Natural killer cell (primary cell): ENCODE measurements at regions not wholly inside any gene's neighbourhood (a gene's known extent, or its start where the extent isn't known, plus 50 kb on each side); places are given as distances from the start of the nearest gene placed in this dataset.

Experiments
- ATAC-seq, 3 donors: fragments of 150-1000 bp in 2 of 3; fragments of 200-7000 bp in 1 of 3; cut with Tn5 transposase; 1 replicate in 1 of 3; 2 replicates in 2 of 3; pipeline ENCODE4 v1.10.0; 2021; ENCODE audit warnings: mild to moderate bottlenecking in 2 of 3, moderate library complexity in 2 of 3
- DNase-seq, 2 donors: peaks; one replicate each; pipeline versions ENCODE4 v3.0.0 to v3.0.0-alpha.2; 2013 to 2021; ENCODE audit warnings: mixed read lengths in 1 of 2
- H3K27ac ChIP-seq: one replicate; pipeline ENCODE4 v1.5.1; 2013; ENCODE audit warnings: mild to moderate bottlenecking, low read length
- H3K27me3 ChIP-seq: one replicate; pipeline ENCODE4 v1.6.1; 2013; ENCODE audit warnings: low read length; ENCODE audit not compliant: control insufficient read depth, insufficient read depth
- H3K36me3 ChIP-seq: one replicate; pipeline ENCODE4 v1.6.1; 2013; ENCODE audit warnings: low read length; ENCODE audit not compliant: control insufficient read depth, insufficient read depth
- H3K4me1 ChIP-seq: one replicate; pipeline ENCODE4 v1.6.1; 2013; ENCODE audit warnings: low read length; ENCODE audit not compliant: control insufficient read depth, insufficient read depth
- H3K4me3 ChIP-seq: one replicate; pipeline ENCODE4 v1.5.1; 2013; ENCODE audit warnings: low read length
- H3K9me3 ChIP-seq: one replicate; pipeline ENCODE4 v1.6.1; 2013; ENCODE audit warnings: low read length; ENCODE audit not compliant: control insufficient read depth, insufficient read depth
- H3K27ac Mint-ChIP-seq, 2 donors: one replicate each; pipeline ENCODE4 v1.8.0; 2022; ENCODE audit warnings: mild to moderate bottlenecking in 2 of 2, mixed read lengths in 2 of 2, moderate library complexity in 1 of 2
- H3K27me3 Mint-ChIP-seq, 2 donors: one replicate each; pipeline ENCODE4 v1.8.0; 2022; ENCODE audit warnings: low read depth in 2 of 2, mixed read lengths in 2 of 2
- H3K36me3 Mint-ChIP-seq: one replicate; pipeline ENCODE4 v1.8.0; 2022; ENCODE audit warnings: mixed read lengths
- H3K4me1 Mint-ChIP-seq, 2 donors: one replicate each; pipeline ENCODE4 v1.8.0; 2022; ENCODE audit warnings: mixed read lengths in 2 of 2
- H3K4me3 Mint-ChIP-seq: one replicate; pipeline ENCODE4 v1.8.0; 2022; ENCODE audit warnings: mild to moderate bottlenecking, moderate library complexity, mixed read lengths
- H3K9me3 Mint-ChIP-seq, 2 donors: one replicate each; pipeline ENCODE4 v1.8.0; 2022; ENCODE audit warnings: mixed read lengths in 2 of 2
- whole genome bisulfite sequencing: methylation state at CpG from one replicate; pipeline ENCODE4 v1.1.7; 2013; ENCODE audit warnings: missing lambda C conversion rate; ENCODE audit not compliant: insufficient coverage; 5-methylcytosine and 5-hydroxymethylcytosine counted together
- intact Hi-C: fragments of 100-400 bp; cut with micrococcal nuclease; formaldehyde crosslinking; loops from one replicate; pipeline ENCODE4 v1.14.2; 2022
- TF ChIP-seq, protein P1 (sequence below): fragments of 200-600 bp; IDR thresholded peaks from one replicate; pipeline ENCODE4 v1.8.0; 2022; ENCODE audit warnings: antibody characterized with exemption

DNA sequence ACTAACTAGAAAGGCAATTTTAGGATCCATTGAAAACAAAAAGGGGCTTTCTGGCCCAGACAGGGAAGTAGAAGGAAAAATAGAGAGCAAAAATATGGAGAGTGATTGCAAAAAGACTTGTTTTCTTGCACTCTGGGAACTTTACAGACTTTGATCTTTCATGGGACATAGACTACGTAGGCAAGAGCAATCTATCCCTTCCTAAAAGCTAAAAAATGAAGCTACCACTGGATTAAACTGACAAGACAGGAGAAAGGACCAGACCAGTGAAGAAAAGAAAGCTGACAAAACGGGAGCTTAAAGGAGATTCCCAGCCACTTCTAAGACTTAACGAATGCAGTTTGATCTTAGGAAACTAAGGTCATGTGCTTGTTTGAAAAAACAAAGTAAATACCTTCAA is 524.5 kb downstream of the KLF5 start:
- no peaks in the 10 kb centered on the region for H3K27me3 ChIP-seq
- no peaks in the 10 kb centered on the region for H3K4me1 Mint-ChIP-seq

DNA sequence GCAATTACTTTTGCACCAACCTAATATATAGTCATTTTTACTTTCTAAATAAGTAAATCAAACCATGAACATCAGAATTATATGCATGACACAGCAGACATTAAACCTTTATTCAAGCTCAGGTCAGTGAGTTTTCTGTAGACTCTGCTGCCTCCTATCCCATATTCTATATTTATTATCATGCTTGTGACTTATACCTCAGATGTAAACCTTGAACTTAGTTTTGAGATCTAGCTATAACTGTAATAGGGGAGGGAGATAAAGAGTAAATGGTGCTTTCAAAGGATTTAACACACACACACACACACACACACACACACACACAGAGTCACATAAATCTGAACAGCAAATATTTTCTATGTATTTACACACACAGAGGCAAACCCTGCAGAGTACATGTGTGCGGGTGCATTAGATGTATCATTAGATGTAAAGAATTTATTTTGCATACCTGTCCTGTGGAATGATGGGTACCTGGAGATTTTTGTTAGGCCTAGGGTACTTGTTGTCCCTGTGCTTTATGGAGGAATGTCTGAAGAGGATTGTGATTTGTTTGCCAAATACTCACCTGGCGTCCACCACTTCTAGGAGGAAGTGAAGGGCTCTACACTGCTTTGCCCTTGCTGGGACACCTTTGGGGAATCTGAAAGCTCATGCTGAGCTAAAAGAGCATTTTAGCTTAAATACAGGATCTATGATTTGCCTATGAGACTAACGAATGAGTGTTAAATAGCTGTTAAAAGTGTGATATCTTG is 521.9 kb downstream of the KLF5 start:
- H3K27ac Mint-ChIP-seq, result no peak overlapping the region
- DNase-seq (no peak), ATAC-seq (no peak)
- no peak overlapping the region for H3K4me3 Mint-ChIP-seq
- H3K4me3 ChIP-seq, result no peak overlapping the region
- H3K36me3 ChIP-seq, result no peaks in the 10 kb centered on the region
- TF ChIP-seq, protein P1, sequence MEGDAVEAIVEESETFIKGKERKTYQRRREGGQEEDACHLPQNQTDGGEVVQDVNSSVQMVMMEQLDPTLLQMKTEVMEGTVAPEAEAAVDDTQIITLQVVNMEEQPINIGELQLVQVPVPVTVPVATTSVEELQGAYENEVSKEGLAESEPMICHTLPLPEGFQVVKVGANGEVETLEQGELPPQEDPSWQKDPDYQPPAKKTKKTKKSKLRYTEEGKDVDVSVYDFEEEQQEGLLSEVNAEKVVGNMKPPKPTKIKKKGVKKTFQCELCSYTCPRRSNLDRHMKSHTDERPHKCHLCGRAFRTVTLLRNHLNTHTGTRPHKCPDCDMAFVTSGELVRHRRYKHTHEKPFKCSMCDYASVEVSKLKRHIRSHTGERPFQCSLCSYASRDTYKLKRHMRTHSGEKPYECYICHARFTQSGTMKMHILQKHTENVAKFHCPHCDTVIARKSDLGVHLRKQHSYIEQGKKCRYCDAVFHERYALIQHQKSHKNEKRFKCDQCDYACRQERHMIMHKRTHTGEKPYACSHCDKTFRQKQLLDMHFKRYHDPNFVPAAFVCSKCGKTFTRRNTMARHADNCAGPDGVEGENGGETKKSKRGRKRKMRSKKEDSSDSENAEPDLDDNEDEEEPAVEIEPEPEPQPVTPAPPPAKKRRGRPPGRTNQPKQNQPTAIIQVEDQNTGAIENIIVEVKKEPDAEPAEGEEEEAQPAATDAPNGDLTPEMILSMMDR, result no peak
- no peak overlapping the region for H3K27ac ChIP-seq
- no peaks in the 10 kb centered on the region for H3K4me1 Mint-ChIP-seq
- peaks cover 2 to 3% of the 10 kb centered on the region in 2 donors for H3K9me3 Mint-ChIP-seq
- H3K9me3 ChIP-seq, result no peaks in the 10 kb centered on the region
- H3K36me3 Mint-ChIP-seq, result no peaks in the 10 kb centered on the region
- peaks cover 0 to 9% of the 10 kb centered on the region in 2 donors for H3K27me3 Mint-ChIP-seq
- 86% methylated on average over 3 of the region's 3 CpGs for whole genome bisulfite sequencing
- intact Hi-C loops, result no loop called here
- no peaks in the 10 kb centered on the region for H3K4me1 ChIP-seq
- H3K27me3 ChIP-seq, result no peaks in the 10 kb centered on the region

More for the DNA sequence above, 524.5 kb downstream of the KLF5 start:
- ATAC-seq (no peak), DNase-seq (no peak)
- no peak overlapping the region for H3K4me3 Mint-ChIP-seq
- H3K36me3 ChIP-seq, result no peaks in the 10 kb centered on the region
- peaks cover 5 to 6% of the 10 kb centered on the region in 2 donors for H3K9me3 Mint-ChIP-seq
- H3K9me3 ChIP-seq, result no peaks in the 10 kb centered on the region
- TF ChIP-seq, protein P1, result no peak
- no peak overlapping the region for H3K27ac ChIP-seq
- intact Hi-C loops, result no loop called here
- no peak overlapping the region for H3K4me3 ChIP-seq
- no peak overlapping the region for H3K27ac Mint-ChIP-seq
- peaks cover 0 to 12% of the 10 kb centered on the region in 2 donors for H3K27me3 Mint-ChIP-seq
- no peaks in the 10 kb centered on the region for H3K36me3 Mint-ChIP-seq
- WGBS, result 95% methylated on average over 3 of the region's 3 CpGs
- H3K4me1 ChIP-seq, result no peaks in the 10 kb centered on the region

DNA sequence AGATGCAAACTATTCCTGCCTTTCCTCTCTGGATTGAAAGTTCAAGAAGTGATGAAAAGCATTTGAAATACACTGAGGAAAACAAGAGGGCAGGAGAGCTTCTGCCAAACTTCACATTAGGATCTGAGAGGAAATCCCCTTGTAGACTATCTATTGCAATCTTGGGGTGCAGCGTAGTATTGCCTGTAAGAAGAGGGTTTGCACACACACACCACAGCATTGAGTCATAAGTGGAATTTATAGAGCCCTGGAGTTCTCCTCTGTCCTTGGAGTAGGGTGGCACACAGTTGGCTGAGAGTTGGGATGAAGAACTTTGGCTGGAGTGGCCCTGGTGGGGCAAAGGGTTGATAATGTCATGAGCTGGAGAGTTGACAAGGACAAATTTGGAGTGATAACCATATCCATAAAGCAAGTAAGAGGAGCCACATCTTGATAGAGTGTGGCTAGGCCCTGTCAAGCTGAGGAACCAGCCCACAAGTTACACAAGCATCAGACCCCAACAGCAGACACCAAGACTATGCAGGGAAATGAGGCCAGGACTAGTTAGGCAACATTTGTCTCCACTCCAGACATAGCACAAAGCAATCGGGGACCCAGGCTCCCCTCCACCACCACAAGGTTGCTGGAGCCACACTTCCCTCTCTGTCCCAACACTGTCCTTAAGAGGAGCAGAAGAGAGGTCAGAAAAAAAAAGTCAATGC is 520.9 kb downstream of the KLF5 start:
- DNase-seq (no peak), ATAC-seq (peak in 1 of 3 donors; percentile 78)
- H3K4me1 ChIP-seq, result no peaks in the 10 kb centered on the region
- H3K4me1 Mint-ChIP-seq, result no peaks in the 10 kb centered on the region
- no peak overlapping the region for H3K27ac Mint-ChIP-seq
- H3K27me3 ChIP-seq, result no peaks in the 10 kb centered on the region
- peaks cover 0 to 9% of the 10 kb centered on the region in 2 donors for H3K27me3 Mint-ChIP-seq
- H3K36me3 Mint-ChIP-seq, result no peaks in the 10 kb centered on the region
- no peak overlapping the region for H3K27ac ChIP-seq
- no peaks in the 10 kb centered on the region for H3K36me3 ChIP-seq
- TF ChIP-seq, protein P1, result no peak
- intact Hi-C loops, result no loop called here
- peaks cover under 1 to 3% of the 10 kb centered on the region in 2 donors for H3K9me3 Mint-ChIP-seq
- no peaks in the 10 kb centered on the region for H3K9me3 ChIP-seq
- H3K4me3 Mint-ChIP-seq, result no peak overlapping the region
- 100% methylated on average over 2 of the region's 2 CpGs for WGBS
- H3K4me3 ChIP-seq, result no peak overlapping the region
